Ishikawa (cell line): ENCODE measurements at regions not wholly inside any gene's neighbourhood (a gene's known extent, or its start where the extent isn't known, plus 50 kb on each side); places are given as distances from the start of the nearest gene placed in this dataset.

ENCODE experiments used
- CEBPB ChIP-seq: IDR thresholded peaks from 2 replicates; pipeline ENCODE4 v1.6.1; 2012
- CREB1 ChIP-seq: IDR thresholded peaks from 2 replicates; pipeline ENCODE4 v1.6.1; 2012; ENCODE audit warnings: low read depth
- EGR1 ChIP-seq: IDR thresholded peaks from 2 replicates; pipeline ENCODE4 v1.6.1; 2012
- EP300 ChIP-seq: IDR thresholded peaks from 2 replicates; pipeline ENCODE4 v1.6.1; 2012; ENCODE audit warnings: borderline replicate concordance
- FOXM1 ChIP-seq: IDR thresholded peaks from 2 replicates; pipeline ENCODE4 v1.6.1; 2012; ENCODE audit warnings: low read depth, borderline replicate concordance
- NFIC ChIP-seq: IDR thresholded peaks from 2 replicates; pipeline ENCODE4 v1.6.1; 2012
- RAD21 ChIP-seq: IDR thresholded peaks from 2 replicates; pipeline ENCODE4 v1.6.1; 2012; ENCODE audit warnings: low read depth
- TAF1 ChIP-seq: IDR thresholded peaks from 2 replicates; pipeline ENCODE4 v1.6.1; 2012; ENCODE audit warnings: low read depth, mild to moderate bottlenecking
- TCF12 ChIP-seq: IDR thresholded peaks from 2 replicates; pipeline ENCODE4 v1.6.1; 2012; ENCODE audit warnings: low read depth
- TEAD4 ChIP-seq: IDR thresholded peaks from 2 replicates; pipeline ENCODE4 v1.6.1; 2012
- YY1 ChIP-seq: IDR thresholded peaks from 2 replicates; pipeline ENCODE4 v1.6.1; 2012; ENCODE audit warnings: low read depth
- ZBTB7A ChIP-seq: IDR thresholded peaks from 2 replicates; pipeline ENCODE4 v1.6.1; 2012; ENCODE audit warnings: low read depth
- TF ChIP-seq, protein P1 (sequence below): IDR thresholded peaks from 2 replicates; pipeline ENCODE4 v1.6.1; 2012
- TF ChIP-seq, protein P2 (sequence below): IDR thresholded peaks from 2 replicates; pipeline ENCODE4 v1.6.1; 2012
- TF ChIP-seq, protein P3 (sequence below): IDR thresholded peaks from 2 replicates; pipeline ENCODE4 v1.6.1; 2012; ENCODE audit warnings: low read depth, mild to moderate bottlenecking

DNA sequence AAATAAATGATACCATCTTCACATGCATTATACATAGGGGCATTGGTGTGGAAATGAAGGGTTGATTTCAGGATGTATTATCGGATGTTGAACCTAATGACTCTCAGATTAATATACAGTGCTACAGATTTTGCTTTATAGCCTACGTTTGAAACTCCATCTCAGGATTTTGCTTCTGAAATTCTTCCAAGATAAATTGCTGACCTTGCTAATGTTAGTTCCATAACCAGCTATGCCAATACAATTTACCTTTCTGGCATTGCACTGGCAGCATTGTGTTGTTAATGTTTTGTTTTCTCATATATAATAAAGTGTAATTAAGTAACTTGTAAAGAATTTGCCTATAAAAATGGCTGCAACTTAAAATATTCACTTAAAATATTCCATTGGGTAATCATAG, 350.1 kb downstream of the CHRM3 start:
- TF ChIP-seq TAF1 = no peak
- TF ChIP-seq EP300 = no peak
- TF ChIP-seq, protein P1, sequence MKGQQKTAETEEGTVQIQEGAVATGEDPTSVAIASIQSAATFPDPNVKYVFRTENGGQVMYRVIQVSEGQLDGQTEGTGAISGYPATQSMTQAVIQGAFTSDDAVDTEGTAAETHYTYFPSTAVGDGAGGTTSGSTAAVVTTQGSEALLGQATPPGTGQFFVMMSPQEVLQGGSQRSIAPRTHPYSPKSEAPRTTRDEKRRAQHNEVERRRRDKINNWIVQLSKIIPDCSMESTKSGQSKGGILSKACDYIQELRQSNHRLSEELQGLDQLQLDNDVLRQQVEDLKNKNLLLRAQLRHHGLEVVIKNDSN = no peak
- TF ChIP-seq, protein P2, sequence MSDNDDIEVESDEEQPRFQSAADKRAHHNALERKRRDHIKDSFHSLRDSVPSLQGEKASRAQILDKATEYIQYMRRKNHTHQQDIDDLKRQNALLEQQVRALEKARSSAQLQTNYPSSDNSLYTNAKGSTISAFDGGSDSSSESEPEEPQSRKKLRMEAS = no peak
- TF ChIP-seq YY1 = no peak
- TF ChIP-seq CREB1 = no peak
- TF ChIP-seq EGR1 = no peak
- no peak for TF ChIP-seq CEBPB
- TF ChIP-seq ZBTB7A = no peak
- TF ChIP-seq RAD21 = no peak
- TF ChIP-seq, protein P3, sequence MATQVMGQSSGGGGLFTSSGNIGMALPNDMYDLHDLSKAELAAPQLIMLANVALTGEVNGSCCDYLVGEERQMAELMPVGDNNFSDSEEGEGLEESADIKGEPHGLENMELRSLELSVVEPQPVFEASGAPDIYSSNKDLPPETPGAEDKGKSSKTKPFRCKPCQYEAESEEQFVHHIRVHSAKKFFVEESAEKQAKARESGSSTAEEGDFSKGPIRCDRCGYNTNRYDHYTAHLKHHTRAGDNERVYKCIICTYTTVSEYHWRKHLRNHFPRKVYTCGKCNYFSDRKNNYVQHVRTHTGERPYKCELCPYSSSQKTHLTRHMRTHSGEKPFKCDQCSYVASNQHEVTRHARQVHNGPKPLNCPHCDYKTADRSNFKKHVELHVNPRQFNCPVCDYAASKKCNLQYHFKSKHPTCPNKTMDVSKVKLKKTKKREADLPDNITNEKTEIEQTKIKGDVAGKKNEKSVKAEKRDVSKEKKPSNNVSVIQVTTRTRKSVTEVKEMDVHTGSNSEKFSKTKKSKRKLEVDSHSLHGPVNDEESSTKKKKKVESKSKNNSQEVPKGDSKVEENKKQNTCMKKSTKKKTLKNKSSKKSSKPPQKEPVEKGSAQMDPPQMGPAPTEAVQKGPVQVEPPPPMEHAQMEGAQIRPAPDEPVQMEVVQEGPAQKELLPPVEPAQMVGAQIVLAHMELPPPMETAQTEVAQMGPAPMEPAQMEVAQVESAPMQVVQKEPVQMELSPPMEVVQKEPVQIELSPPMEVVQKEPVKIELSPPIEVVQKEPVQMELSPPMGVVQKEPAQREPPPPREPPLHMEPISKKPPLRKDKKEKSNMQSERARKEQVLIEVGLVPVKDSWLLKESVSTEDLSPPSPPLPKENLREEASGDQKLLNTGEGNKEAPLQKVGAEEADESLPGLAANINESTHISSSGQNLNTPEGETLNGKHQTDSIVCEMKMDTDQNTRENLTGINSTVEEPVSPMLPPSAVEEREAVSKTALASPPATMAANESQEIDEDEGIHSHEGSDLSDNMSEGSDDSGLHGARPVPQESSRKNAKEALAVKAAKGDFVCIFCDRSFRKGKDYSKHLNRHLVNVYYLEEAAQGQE = no peak

DNA sequence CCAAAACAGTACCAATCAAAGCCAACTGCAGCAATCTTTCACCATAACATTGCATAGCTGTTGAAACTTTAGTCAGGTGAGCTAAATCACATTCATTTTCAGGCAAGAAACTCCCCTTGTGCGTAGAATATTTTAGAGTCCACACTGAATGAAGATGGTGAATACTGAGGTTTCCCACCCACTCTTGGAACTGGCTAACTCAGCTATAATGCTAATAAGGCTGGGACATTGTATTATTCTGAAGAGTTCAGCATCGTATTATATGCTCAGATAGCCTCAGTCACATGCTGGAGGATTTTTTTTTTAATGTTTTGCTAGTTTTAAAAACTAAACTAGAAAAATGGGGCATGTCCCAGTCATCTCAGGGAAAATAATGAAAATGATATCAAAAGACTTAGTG, 352.3 kb upstream of the FMN2 start:
- TF ChIP-seq, protein P2 = no peak
- TF ChIP-seq, protein P3 = no peak
- TF ChIP-seq CREB1 (no peak), TEAD4 (no peak), EP300 (no peak)

DNA sequence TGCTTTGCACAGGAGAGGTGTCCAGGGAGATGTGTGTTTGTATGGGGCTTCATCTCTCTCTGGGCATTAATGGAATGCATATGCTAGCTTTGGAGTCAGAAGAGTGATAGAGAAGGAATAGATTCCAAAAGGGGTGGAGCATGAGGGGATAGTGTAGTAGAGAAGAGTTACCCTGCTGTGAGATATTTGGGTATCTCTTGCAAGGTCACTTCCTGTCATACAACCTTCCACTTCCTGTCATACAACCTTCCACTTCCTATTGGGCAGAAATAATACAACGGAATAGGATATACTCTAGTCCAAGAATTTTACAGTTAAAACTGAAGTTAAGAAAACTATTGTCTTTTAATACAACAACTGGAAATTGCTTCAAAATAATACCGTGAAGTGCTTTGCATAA, 351.8 kb upstream of the FMN2 start:
- no peak for TF ChIP-seq CEBPB
- TF ChIP-seq, protein P2 = no peak
- TF ChIP-seq RAD21 = no peak
- TF ChIP-seq, protein P1 = no peak
- no peak for TF ChIP-seq TAF1
- no peak for TF ChIP-seq ZBTB7A
- no peak for TF ChIP-seq YY1
- TF ChIP-seq CREB1 = no peak
- no peak for TF ChIP-seq NFIC
- TF ChIP-seq, protein P3 = no peak
- TF ChIP-seq EGR1 = no peak
- TF ChIP-seq FOXM1 = no peak
- TF ChIP-seq EP300 = no peak
- no peak for TF ChIP-seq TCF12
- TF ChIP-seq TEAD4 = no peak

DNA sequence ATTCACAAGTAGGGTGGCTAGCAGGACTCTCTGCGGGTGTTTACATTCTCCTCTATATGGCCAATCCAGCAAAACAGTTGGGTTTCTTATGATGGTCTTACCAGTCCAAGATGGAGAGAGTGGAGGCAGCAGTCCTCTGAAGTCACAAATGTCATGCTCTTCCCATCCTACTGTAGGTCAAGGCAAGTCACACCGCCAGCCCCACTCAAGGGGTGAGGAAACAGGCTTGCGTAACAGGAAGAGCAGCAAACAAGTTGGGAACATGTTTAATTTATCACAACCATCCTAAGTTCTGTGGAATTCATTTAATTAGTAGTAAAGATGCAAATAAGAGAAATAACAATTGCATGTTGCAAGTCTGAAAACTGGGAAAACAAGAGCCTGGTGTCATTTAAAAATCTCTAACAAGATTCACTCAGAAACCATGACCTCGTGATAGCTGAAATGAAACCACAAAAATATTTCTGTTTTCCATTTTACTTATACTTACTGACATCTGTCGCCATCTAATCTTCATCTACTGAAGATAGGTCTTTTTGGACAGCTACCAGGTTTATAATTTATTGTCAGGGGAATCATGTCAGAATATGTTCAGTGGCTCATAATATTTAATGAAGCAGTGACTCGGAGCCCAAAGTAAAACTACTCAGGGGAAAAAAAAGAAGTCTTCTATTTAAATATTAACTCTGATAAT, 349.1 kb upstream of the FMN2 start:
- no peak for TF ChIP-seq TEAD4
- TF ChIP-seq TCF12 = no peak
- TF ChIP-seq EP300 = no peak
- TF ChIP-seq ZBTB7A = no peak
- no peak for TF ChIP-seq NFIC
- TF ChIP-seq YY1 = no peak
- TF ChIP-seq EGR1 = no peak
- TF ChIP-seq CREB1 = no peak
- TF ChIP-seq, protein P1 = no peak
- TF ChIP-seq, protein P2 = no peak
- TF ChIP-seq, protein P3 = no peak
- no peak for TF ChIP-seq RAD21
- TF ChIP-seq CEBPB = no peak
- no peak for TF ChIP-seq FOXM1
- TF ChIP-seq TAF1 = no peak
